A673 (cell line): ENCODE measurements at regions not wholly inside any gene's neighbourhood (a gene's known extent, or its start where the extent isn't known, plus 50 kb on each side); places are given as distances from the start of the nearest gene placed in this dataset.
"Not testable (repeated sequence)": the region's sequence is repeated elsewhere in the genome, so short reads cannot be mapped to it uniquely, and the experiment has no call there.

Experiments
- BruUV-seq: library from RNA; stranded (reverse); fragments of 400-500 nt; replicated peaks from 2 replicates; lab custom pipeline; 2021; lab: Mats Ljungman, UMichigan
- CTCF ChIA-PET: fragments of 300-600 bp; sonication (Branson Sonifier 250); formaldehyde crosslinking; loops from one replicate; lab custom pipeline; 2022; ENCODE audit warnings: antibody characterized with exemption; lab: Charles Lee
- POLR2A ChIA-PET: fragments of 300-600 bp; sonication (Branson Sonifier 250); formaldehyde crosslinking; loops from one replicate; lab custom pipeline; 2022; ENCODE audit warnings: antibody characterized with exemption; ENCODE audit not compliant: low non-redundant PET; lab: Charles Lee
- DNase-seq: peaks from one replicate; pipeline ENCODE4 v3.0.0-alpha.2; 2015; ENCODE audit warnings: low spot score
- H3K27ac ChIP-seq: fragments of 200-600 bp; sonication (generic); 2 replicates; pipeline ENCODE4 v1.5.1; 2016; ENCODE audit warnings: mixed run types, low read depth, mild to moderate bottlenecking, mixed read lengths, antibody characterized with exemption, low read length; ENCODE audit not compliant: poor library complexity, severe bottlenecking
- H3K27me3 ChIP-seq: fragments of 200-600 bp; sonication (generic); replicated peaks from 2 replicates; pipeline ENCODE4 v1.6.1; 2017; ENCODE audit warnings: mixed run types, low read depth, mild to moderate bottlenecking, mixed read lengths, antibody characterized with exemption, low read length; ENCODE audit not compliant: insufficient read depth, poor library complexity
- H3K36me3 ChIP-seq: fragments of 200-600 bp; sonication (generic); 2 replicates; pipeline ENCODE4 v1.6.1; 2016; ENCODE audit warnings: mixed run types, mild to moderate bottlenecking, mixed read lengths, antibody characterized with exemption, low read length; ENCODE audit not compliant: insufficient read depth, poor library complexity, severe bottlenecking
- H3K4me1 ChIP-seq: fragments of 200-600 bp; sonication (generic); 2 replicates; pipeline ENCODE4 v1.6.1; 2017; ENCODE audit warnings: mixed run types, mild to moderate bottlenecking, mixed read lengths, antibody characterized with exemption, low read length; ENCODE audit not compliant: insufficient read depth, poor library complexity, severe bottlenecking
- H3K4me3 ChIP-seq: fragments of 200-600 bp; sonication (generic); 2 replicates; pipeline ENCODE4 v1.5.1; 2016; ENCODE audit warnings: low read depth, mixed run types, mild to moderate bottlenecking, mixed read lengths, low read length; ENCODE audit not compliant: poor library complexity, severe bottlenecking
- H3K9me3 ChIP-seq: fragments of 200-600 bp; sonication (generic); 2 replicates; pipeline ENCODE4 v1.6.1; 2016; ENCODE audit warnings: mixed run types, low read depth, mild to moderate bottlenecking, mixed read lengths, antibody characterized with exemption, low read length; ENCODE audit not compliant: poor library complexity, severe bottlenecking
- EZH2 ChIP-seq: fragments of 200-600 bp; sonication (generic); IDR thresholded peaks from 2 replicates; pipeline ENCODE4 v1.6.1; 2017; ENCODE audit warnings: borderline replicate concordance, low read depth, mild to moderate bottlenecking, mixed read lengths, antibody characterized with exemption, low read length; ENCODE audit not compliant: poor library complexity, severe bottlenecking
- intact Hi-C: fragments of 100-400 bp; cut with micrococcal nuclease; formaldehyde crosslinking; loops from one replicate; pipeline ENCODE4 v1.10.0; 2022; ENCODE audit not compliant: unreplicated experiment
- TF ChIP-seq, protein P1 (sequence below): fragments of 300-800, 200-600 bp; sonication (generic); conservative IDR thresholded peaks from 2 replicates; pipeline ENCODE4 v1.5.1; 2017; ENCODE audit warnings: low read depth, mild to moderate bottlenecking, antibody characterized with exemption, low read length, moderate library complexity, mixed read lengths

DNA sequence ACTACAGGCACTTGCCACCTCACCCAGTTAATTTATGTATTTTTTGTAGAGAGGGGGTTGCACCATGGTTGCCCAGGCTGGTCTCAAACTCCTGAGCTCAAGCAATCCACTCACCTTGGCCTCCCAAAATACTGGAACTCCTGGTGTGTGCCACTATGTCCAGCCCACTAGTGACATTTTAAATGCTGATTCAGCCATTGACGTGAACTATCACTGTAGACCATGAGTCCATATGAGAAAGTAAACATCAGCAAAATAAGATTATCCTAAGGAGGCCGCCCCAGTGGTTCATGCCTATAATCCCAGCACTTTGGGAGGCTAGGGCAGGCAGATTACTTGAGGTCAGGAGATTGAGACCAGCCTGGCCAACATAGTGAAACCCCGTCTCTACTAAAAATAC, 488.1 kb upstream of the EDIL3 start:
- intact Hi-C loops: no loop called here
- no TSS peak for BruUV-seq
- Histone ChIP-seq H3K27me3 (no peaks in the 10 kb centered on the region), H3K27ac (no peak overlapping the region), H3K9me3 (no peaks in the 10 kb centered on the region), H3K4me3 (no peak overlapping the region), H3K4me1 (no peaks in the 10 kb centered on the region), H3K36me3 (no peaks in the 10 kb centered on the region)
- TF ChIP-seq, protein P1, sequence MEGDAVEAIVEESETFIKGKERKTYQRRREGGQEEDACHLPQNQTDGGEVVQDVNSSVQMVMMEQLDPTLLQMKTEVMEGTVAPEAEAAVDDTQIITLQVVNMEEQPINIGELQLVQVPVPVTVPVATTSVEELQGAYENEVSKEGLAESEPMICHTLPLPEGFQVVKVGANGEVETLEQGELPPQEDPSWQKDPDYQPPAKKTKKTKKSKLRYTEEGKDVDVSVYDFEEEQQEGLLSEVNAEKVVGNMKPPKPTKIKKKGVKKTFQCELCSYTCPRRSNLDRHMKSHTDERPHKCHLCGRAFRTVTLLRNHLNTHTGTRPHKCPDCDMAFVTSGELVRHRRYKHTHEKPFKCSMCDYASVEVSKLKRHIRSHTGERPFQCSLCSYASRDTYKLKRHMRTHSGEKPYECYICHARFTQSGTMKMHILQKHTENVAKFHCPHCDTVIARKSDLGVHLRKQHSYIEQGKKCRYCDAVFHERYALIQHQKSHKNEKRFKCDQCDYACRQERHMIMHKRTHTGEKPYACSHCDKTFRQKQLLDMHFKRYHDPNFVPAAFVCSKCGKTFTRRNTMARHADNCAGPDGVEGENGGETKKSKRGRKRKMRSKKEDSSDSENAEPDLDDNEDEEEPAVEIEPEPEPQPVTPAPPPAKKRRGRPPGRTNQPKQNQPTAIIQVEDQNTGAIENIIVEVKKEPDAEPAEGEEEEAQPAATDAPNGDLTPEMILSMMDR: no peak
- TF ChIP-seq EZH2: no peak
- ChIA-PET CTCF (no interaction called here), POLR2A (no interaction called here)
- no peak for DNase-seq

DNA sequence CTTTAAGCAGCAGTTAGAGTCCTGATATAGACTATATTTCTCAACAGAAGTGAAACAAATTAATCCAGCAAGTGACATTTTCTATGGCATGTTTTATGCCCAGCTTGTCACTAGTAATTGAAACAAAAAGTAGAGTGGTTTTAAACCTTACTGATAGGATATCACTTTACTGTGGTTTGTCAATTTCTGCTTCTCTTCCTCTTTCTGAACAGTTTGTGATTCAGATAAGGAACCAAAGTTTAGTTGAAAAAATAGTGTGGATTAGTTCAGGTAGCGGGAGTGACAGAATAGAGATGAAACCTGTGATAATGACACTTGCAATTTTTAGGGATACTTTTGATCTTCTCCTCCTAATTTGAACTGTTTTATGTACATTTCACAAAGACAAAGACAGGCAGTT, 485.7 kb upstream of the EDIL3 start:
- no peak for TF ChIP-seq EZH2
- TF ChIP-seq, protein P1: no peak
- ChIA-PET POLR2A (no interaction called here), CTCF (no interaction called here)
- Histone ChIP-seq H3K4me1 (no peaks in the 10 kb centered on the region), H3K4me3 (no peak overlapping the region), H3K9me3 (no peaks in the 10 kb centered on the region), H3K27me3 (no peaks in the 10 kb centered on the region), H3K36me3 (no peaks in the 10 kb centered on the region), H3K27ac (no peak overlapping the region)
- no peak for DNase-seq
- intact Hi-C loops: no loop called here
- BruUV-seq: no TSS peak

DNA sequence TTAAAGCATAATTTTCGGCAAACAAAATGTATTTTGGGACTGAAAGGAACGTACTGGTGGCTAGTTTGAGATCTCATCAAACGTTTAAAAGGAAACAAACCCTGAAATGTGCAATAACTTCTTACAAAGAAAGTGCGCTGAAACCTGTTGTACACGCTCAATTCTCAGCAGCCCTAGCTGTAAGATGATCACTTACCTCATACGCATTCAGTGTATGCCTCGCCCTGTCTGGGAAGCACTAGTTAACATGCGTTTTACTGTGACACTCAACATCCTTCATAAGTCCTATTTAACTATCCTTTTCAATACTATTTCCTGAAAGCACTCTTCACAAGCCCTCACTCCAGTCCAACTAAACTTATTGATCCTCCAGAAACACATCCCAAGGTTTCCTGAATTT, 485.0 kb upstream of the EDIL3 start:
- no peaks in the 10 kb centered on the region for H3K27me3 ChIP-seq
- no peak overlapping the region for H3K4me3 ChIP-seq
- no TSS peak for BruUV-seq
- intact Hi-C loops: no loop called here
- DNase-seq: no peak
- no peaks in the 10 kb centered on the region for H3K9me3 ChIP-seq
- no peaks in the 10 kb centered on the region for H3K36me3 ChIP-seq
- TF ChIP-seq, protein P1: no peak
- no peak for TF ChIP-seq EZH2
- H3K27ac ChIP-seq: no peak overlapping the region
- POLR2A ChIA-PET: no interaction called here
- CTCF ChIA-PET: no interaction called here
- no peaks in the 10 kb centered on the region for H3K4me1 ChIP-seq

- DNase-seq, H3K9me3 ChIP-seq, CTCF ChIA-PET, H3K4me1 ChIP-seq, H3K36me3 ChIP-seq, H3K27ac ChIP-seq, POLR2A ChIA-PET, intact Hi-C loops, H3K4me3 ChIP-seq, H3K27me3 ChIP-seq, BruUV-seq: not testable (repeated sequence)
Measured at GRCh38 chr5:84863936-84864335, 479.3 kb upstream of the EDIL3 start.
